GM19351 (cell line): ENCODE measurements at regions not wholly inside any gene's neighbourhood (a gene's known extent, or its start where the extent isn't known, plus 50 kb on each side); places are given as distances from the start of the nearest gene placed in this dataset.
"Not testable (repeated sequence)": the region's sequence is repeated elsewhere in the genome, so short reads cannot be mapped to it uniquely, and the experiment has no call there.

Experiments
- ATAC-seq: cut with Tn5 transposase; IDR thresholded peaks from one replicate; pipeline ENCODE4 v1.9.1; 2021; ENCODE audit warnings: mild to moderate bottlenecking, moderate library complexity; ENCODE audit not compliant: unreplicated experiment

DNA sequence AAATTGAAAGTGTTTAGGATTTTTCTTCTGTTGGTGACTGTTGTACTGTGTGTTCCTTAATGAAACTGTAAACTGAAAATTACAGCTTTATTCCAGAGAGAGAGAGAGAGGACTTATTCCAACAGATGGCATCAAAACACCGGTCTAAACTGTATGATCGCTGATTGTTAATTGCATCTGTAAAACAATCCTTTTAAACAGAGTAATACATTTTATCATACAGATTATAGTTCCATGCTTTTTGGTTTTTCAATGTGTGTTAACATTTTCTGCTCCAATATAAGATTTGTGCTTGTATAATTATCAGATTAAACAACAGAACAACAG, 289.7 kb upstream of the DNAJC19 start:
- no peak for ATAC-seq

DNA sequence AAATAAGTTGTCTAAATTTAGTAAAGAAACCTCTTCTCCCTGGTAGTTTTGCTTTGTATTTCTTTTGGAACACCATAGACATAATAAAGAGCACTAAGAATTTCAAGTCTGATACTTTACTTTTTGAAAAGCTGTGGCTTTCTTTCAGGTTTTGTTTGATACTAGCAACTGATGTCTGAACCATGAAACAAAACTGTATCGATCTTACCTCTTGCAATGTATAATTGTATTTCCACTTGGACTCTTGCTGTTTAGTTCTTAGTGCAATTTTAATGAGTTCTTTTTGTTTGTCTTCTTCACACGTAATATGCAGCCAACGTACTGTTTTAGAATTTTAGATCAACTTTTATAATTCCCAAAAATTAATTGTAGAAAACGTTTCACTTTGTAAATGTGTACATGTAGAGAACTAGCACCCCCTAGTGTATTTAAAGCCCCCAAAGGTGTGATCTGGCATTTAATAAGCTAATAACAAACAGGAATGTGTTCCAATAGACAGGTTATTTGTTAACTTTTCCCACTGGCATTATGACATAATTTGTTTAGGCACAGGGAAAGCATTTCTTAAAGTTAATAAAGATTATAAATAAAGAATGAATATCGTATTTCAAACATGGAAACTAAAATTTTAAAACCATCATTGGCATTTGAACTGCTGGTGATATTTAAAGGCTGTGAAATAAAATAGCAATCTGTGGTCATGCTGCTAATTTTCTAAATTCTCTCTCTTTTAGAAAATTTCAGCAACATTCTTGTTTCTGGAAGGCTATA, 289.1 kb upstream of the DNAJC19 start:
- ATAC-seq = no peak

DNA sequence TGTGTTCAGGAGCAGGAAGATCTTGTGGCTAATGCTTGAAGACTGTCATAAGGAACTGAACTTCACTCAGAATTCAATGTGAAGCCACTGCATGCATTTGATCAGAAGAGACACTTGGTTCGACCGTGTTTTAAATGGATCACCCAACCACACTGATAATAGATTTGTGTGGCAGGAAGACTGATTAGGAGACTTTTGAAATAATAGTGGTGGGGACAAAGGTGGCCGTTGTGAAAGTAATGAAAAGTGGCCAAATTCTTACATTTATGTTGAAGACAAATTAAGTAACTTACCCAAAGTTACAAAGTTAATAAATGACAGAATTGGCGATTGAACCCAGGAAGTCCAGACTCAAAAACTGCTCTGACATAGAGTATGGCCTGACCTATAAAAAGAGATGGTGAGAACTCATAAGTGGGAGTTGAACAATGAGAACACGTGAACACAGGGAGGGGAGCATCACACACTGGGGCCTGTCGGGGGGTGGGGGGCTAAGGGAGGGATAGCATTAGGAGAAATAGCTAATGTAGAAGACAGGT, 286.9 kb upstream of the DNAJC19 start:
- ATAC-seq = no peak

GRCh38 chr3:181274025-181274424, 284.5 kb upstream of the DNAJC19 start:
- no peak for ATAC-seq

GRCh38 chr3:181267312-181267711, 277.8 kb upstream of the DNAJC19 start:
- no peak for ATAC-seq

DNA sequence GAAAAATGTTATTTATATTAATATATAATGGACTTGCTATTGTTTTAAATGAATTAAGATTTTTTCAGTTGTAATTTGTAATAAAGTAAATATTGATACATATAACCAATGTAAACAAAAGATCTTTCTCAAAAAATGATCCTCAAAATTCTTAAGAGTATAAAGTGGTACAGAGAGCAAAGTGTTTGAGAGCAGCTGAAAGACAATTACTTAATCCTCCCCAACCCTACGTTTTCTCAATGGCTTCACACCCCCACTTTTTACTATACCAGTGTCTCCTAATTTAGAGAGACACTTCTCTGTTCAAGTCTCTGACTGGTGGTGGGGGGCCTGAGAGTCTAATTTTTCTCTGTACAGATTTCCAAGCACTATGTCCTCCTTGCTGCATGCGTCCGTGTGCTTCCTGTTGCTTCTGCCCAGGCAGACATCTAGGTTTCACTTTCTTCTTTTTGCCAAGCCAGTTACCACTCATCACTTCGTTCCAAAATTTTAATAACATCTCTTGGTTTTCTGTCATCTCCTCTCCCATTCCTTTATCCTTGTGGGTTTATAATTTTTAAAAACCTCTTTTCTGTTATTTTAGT, 276.3 kb upstream of the DNAJC19 start:
- ATAC-seq = peak; percentile 67

GRCh38 chr3:181264486-181264885, 274.9 kb upstream of the DNAJC19 start:
- ATAC-seq = peak; percentile 41

DNA sequence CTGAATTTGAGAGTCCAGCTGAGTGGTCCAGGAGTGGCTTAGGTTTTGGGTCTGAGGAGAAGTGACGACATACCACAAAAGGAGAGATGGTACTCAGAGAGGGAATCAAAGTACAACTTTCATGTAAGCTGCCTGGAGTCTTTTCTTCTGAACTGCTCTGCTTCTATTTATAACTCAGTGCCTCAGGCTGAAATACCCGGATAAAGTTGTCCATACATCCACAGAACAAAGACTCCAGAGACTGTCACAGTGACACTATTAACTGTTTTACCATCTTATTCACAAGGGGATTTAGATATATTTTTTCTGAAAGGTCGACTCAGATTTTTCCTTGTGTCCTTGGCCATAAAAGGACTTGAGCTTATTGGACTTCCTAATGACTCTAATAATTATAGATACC, 264.3 kb upstream of the DNAJC19 start:
- ATAC-seq = no peak

DNA sequence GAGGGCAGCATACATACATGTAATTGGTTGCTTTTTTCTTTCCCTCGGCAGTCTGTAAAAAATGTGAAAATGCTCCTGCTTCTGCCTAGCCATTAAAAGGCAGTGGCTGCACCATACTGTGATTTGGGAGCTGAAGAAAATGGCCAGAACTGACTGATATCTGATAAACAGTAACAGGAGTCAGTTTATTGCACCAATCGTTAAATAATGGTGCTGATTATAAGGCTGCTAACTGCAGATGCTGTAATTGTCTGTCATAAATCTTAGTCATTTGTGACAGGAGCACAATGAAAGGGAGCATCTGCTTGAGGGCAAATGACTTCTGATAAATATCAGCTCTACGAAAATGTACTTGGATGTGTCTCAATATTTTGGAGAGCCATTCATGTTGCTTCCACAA, 263.1 kb upstream of the DNAJC19 start:
- no peak for ATAC-seq

DNA sequence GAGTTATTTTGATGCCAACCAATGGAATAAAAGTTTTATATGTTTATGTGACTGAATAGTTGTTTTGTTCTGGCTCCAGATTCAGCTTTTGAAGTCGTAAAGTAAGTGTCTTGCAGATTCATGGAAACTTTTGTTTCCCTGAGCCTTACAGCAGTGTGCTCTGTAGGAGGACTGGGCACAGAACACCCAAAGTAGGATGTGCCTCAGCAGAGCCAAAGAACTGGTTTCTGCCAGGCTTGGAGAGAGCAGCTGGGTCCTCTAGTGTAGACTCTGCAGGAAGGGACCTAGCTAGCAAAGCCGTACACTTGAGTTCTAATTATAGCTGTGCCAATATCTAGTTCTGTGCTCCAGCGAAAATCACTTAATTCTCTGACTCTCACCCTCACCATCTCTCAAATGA, 261.2 kb upstream of the DNAJC19 start:
- ATAC-seq = no peak

DNA sequence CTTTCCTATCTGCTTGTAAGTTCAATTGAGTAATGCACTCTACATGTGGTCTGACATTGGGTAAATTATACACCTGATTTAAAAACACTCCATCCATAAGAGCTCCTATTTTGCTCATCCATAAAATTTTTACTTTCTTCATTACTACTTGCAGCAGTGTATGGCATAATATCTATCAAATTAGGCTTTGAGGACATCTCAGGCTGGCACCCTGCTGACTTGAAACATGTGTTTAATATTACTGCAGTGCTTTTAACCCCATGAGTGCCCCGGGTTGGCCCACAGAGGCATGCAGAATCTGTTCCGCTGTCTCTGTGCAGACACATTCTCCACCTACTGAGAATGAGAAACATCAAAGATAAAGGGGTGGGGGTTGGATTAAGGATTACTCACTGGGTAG, 249.9 kb upstream of the DNAJC19 start:
- no peak for ATAC-seq

GRCh38 chr3:181230258-181230657, 240.7 kb upstream of the DNAJC19 start:
- no peak for ATAC-seq

GRCh38 chr3:181213347-181213746, 223.8 kb upstream of the DNAJC19 start:
- ATAC-seq = no peak

DNA sequence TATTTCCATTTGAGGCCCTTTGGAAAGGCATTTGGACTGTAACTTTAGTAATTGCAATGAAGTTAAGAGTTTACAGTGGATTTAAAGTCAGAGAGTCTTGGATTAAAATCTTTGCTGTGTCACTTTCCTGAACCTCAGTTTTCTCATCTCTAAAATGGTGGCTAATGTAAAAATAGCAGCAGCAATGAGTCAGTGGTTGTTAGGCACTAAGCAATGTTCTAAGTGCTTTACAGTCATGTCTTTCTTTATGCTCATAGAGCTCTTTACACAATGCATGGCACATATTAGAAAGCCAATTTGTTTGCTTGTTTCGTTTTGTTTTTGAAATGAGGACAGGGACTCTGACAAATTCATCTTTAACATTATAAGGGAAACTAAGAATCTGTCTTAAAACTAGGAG, 222.7 kb upstream of the DNAJC19 start:
- ATAC-seq = no peak

DNA sequence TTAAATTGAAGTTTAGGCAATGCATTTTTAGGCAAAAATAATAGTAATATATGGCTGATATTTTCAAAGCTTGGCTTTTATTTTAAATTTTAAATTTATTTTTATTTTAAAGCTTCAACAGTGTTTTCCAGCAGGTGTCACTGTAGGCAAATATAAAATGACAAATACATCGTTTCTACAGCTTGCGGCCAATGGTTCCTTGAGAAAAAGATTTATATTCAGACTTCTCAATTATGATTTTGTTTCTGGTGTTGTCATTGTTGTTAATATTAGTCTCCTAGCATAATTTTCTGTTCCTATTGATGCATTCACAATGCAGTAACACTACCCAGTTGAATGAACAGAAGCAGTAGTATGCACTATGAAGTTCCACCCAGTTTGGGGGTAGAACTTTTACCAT, 220.7 kb upstream of the DNAJC19 start:
- ATAC-seq = no peak

DNA sequence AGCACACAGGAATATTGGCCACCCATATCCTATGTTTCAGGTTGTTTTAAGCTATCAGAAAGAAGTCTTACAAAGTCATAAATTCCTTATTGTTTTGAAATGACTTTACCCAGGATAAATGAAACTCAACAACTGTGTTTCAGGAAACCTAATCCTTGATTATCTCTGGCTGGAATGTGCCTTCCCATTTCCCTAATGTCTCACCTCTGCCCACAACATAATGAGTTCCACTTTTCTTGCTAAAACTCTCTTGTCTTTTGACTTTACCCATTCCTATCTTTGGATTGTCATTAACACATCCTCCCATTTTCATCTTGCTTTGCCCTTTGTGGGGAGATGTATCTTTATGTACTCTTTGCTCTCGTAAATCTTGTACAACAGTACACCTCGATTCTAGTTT, 200.0 kb upstream of the DNAJC19 start:
- ATAC-seq = no peak

GRCh38 chr3:181183764-181184163, 194.2 kb upstream of the DNAJC19 start:
- ATAC-seq = no peak

- ATAC-seq = not testable (repeated sequence)
Measured at GRCh38 chr3:181183057-181183456, 193.5 kb upstream of the DNAJC19 start.

DNA sequence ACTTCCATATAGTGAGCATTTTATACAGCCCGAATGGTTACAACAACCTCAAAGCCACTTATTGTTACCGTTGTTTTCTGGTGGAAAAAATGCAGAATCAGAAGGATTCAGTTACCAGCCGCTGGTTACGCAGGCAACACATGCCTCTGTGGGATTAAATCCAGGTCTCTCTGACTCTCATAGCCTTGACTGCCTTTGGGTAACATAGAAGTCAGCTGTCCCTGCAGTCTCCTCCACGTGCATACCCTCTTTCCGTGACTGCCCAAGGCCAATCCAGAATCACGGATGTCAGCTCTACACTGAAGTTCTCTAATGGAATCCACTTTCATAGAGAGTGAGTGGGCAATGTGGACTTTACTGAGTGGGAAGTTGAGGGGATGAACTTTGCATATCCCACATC, 189.5 kb upstream of the DNAJC19 start:
- ATAC-seq = no peak

GRCh38 chr3:181176601-181177000, 187.1 kb upstream of the DNAJC19 start:
- peak; percentile 58 for ATAC-seq

GRCh38 chr3:181174676-181175233, 185.2 kb upstream of the DNAJC19 start:
- no peak for ATAC-seq

- ATAC-seq = no peak
Measured at GRCh38 chr3:181174022-181174421, 184.5 kb upstream of the DNAJC19 start.
